NCI-H446 treated with DMSO at 0.1 percent for 48 hours (cell line): ENCODE measurements at regions not wholly inside any gene's neighbourhood (a gene's known extent, or its start where the extent isn't known, plus 50 kb on each side); places are given as distances from the start of the nearest gene placed in this dataset.
"Not testable (repeated sequence)": the region's sequence is repeated elsewhere in the genome, so short reads cannot be mapped to it uniquely, and the experiment has no call there.

Experiments used
- DNase-seq: peaks from one replicate; lab custom pipeline; 2025; lab: John Stamatoyannopoulos, UW

DNA sequence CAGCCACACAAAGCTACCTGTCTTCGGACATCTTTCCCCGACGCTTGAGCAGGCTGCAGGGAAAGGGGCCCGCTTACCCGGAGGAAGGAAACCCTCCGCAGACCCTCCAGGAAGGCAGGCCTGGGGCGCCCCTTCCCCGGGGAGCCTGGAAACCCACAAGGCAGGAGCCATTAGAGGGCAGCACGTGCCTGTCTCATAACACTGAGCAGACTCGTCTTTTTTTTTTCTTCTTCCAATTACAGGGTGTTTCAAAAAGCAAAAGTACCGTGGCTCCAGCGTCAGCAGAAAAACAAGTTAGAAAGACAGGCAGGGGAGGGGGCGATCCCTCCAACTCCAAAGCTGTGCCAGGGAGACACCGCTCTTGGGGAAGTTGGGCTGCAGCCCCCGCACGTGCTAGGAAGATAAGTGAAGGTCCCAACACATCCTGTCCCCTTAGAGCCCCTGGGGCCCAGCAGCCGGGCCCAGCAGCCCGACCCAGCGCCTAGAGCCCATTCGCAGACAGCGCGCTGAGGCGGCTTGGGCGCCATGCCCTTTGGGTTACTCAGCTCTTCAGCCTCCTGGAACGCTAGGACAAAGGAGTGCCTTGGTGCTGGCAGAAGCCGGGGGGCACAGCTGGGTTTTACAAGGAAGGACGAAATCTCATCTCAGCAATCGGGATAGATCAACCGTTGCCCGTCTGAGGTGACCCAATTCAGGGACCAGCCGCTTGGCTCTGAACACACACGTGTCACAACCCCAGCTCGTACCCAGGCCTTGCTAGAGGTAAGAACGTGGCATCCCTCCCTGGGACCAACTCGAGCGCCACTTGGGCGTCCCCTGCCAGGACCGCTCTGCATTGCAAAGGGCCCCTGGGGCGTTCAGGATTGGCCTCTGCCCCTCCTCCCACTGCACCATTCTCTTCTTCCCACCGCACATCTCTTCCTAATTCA is 136.3 kb downstream of the LY86 start:
- peak; percentile 15 for DNase-seq

DNA sequence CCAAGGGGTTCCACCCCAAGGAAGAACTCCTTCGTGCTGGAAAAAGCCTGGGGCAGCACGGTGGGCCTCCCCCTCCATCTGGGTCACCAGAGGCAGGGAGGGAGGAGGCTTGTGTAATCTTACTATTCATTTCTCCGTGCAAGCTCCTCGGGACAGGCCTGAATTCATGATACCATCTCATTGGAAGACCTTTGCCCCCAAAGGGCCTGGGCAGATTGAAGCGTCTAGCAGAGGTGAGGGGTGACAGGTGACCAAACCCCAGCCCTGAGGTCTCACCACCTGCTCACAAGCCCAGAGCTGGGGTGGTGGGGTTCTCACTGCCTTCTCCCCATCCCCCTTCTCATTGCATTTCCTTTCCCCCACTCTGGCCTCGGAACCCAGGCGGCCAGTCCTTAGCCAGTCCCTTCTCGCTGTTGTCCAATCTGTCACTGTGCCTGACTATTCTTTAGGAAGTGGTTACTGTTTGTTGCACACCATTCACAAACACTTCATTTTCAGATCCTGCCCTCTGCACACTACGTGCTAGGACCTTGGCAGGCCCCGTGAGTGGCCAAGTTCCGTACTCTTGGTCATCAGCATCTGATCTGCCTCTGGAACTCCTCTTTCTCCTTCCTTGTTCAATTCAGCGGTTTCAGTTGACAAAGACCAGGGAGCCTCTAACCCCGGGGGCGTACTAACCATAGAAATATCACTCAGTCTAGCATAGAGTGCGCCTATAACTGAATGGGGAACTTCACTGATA is 137.1 kb downstream of the LY86 start:
- no peak for DNase-seq

DNA sequence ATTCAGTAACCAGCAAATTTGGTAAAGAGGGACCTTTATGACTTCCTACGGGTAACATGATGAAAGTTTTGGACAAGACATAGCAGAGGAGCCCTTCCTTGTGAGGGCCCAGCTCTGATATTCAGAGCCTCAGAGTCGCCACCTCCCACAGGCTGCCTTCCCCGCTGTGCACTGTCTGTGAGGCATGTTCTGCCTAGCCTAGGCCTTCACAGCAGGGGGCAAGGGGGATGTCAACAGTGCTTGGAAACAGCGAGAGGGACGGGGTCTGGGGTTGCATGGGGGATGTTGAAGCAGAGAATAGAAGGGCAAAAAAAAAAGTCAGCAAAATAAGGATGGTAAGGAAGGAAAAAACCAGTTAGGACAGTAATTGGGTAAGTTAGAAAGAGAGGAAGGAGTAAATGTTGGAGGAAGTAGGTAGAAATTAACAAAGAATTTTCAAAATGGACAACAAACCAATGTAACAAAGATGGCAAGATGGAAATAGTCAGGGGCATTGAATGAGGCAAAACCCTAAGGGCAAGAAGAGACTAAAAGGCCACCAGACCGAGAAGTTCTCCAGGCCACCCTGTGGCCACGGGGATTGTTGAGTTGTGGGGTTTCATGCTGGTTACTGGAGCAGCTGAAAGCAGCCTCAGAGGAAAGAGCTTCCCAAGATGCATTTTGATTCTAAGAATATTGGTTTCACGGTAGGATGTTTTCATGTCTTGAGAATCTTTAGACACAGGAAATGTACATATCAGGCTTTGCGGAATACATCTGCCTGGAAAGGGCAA is 139.8 kb downstream of the LY86 start:
- no peak for DNase-seq

DNA sequence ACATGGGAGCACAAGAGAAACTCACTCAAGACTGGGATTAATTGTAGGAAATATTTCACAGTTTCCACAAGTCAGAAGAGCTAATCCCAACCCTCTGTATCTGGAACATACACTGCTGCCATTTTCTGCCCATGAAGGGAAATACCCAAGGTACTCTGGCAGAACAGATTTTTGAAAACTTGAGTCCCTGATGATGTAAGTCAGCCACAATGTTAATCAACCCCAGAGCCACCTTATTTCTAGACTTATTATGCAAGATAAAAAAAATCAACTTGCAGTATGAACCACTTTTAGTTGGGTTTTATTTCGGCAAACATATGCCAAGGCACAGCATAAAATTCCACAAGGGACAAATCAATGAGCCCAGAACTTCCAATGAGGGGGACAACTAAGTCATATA is 141.5 kb downstream of the LY86 start:
- no peak for DNase-seq

DNA sequence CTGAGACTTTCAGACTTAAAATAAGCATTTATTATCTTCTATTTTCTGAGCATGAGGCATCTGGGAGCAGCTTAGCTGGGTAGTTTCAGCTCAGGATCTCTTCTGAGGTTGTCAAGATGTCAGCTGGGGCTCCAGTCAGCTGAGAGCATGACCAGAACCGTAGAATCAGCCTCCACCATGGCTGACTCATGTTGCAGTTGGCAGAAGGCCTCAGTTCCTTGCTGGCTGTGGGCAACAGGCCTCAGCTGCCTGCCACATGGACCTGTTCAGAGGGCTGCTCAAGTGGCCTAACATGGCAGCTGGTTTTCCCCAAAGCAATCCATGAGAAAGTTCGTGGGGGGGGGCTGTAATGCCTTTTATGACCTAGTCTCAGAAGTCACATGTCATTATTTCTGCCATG is 142.3 kb downstream of the LY86 start:
- DNase-seq = peak; percentile 69

DNA sequence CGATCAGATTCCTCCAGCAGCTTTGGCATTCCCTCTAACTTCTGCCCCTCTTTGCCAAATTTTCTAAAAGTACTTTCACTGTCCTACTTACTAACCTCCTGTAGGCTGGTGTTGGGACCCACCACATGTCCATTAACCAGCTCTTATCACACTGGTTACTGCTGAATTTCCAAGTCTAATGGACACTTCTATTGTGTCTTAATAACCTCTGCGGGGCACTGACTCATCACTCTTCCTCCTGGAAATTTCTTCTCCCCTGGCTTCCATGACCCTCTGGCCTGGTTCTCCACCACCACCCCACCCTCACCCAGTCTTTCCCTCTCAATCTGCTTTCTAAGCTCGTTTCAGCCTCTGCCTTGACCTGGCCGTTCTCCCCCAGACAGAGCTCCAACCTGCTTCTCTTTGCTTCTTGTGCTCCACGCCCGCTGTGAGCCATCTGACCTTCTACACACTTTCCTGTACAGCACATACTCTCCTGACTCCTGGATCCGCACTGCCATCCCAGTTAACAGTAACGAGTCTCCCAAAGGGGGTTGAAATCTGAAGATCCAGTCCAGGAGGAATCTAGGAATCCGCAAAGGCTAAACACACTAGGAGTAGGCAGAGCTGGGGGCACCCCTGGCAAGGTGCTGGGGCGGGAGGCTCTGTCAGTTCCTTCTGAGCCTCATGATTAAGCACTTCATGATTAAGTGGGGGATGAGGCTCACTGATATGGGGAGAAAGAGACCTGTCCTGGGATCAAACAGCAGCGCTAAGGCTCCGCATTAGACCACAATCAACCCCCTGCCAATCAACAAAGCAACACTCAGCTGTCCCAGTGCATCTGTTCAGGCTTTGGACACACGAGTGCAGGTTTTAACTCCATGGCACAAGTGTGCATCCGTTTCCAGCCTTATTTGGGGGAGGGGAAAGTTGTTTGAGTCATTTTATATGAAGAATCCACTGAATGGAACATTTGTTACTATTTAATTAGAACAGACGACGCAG is 146.3 kb downstream of the LY86 start:
- no peak for DNase-seq

DNA sequence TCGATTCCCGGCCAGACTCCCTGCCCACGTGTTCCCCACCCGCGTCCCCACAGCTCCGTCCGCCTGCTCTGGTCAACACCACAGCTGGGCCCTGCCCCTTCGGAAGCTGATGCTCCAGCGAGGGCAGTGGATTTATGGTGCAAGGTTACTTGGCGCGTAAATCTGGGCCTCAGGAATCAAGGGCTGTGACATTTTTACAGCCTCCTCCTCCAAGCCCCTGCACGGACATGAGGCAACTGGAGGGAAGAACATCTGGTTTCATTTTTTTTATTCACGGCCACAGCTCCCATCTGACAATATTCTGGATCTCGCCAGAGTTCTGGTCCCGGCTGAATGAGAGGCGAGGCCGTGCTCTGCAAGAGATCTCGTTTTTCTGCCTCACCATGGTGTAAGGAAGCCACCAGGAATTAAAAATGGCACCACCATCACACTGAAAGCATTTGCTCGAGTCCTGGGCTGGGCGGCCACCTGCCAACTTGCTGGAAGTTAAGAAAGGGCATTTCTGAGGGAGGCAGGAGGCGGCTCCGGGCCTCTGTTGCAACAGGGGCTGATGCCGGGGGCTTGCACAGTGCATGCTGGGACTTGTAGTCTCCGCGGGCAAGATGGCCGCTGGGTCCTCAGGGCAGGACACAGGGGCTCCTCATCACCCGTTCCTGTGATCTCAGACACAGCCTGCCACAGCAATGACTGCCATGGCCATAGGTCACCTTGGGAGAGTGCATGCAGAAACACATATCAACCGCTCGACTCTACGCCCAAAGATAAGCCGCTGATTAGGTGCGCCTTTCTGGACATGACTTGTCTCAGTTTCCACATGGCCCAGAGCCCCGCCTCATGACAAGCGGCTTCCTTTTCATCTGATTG is 148.5 kb downstream of the LY86 start:
- DNase-seq = no peak

DNA sequence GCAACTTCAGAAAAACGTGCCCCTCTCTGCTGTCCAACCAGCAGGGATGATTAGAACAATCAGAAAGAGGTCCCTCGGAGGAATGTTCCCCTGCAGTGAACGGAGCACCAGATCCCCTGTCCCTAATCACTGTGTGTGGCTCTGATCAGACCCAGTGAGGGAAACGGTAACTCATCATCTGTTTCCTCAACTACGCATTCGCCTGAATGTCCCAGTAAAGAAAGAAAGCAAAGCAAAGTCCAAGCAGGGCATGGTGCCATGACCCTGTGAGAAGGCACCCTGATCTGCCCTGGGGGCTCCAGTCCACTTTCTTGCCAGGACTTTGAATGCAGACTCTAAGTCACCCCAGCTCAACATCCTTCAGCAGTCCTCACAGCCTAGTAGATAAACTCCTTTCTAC is 149.2 kb downstream of the LY86 start:
- no peak for DNase-seq

DNA sequence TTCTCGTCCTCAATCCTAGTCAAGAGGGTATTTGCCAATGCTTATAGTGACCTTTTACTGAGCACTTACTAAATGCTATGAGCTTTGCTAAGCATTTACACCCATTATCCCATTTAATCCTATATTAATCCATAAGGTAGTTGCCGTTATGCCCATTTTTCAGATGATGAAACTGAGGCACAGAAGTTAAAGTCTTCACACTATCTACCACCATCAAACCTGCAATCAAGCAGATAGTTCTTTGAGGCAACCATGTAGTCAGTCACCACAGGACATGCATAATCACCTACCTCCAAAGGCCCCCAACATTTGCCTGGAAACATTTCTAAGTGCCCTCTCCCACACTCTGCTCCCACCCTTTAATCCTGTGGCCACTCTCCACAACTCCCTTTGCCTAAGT is 149.6 kb downstream of the LY86 start:
- DNase-seq = no peak

DNA sequence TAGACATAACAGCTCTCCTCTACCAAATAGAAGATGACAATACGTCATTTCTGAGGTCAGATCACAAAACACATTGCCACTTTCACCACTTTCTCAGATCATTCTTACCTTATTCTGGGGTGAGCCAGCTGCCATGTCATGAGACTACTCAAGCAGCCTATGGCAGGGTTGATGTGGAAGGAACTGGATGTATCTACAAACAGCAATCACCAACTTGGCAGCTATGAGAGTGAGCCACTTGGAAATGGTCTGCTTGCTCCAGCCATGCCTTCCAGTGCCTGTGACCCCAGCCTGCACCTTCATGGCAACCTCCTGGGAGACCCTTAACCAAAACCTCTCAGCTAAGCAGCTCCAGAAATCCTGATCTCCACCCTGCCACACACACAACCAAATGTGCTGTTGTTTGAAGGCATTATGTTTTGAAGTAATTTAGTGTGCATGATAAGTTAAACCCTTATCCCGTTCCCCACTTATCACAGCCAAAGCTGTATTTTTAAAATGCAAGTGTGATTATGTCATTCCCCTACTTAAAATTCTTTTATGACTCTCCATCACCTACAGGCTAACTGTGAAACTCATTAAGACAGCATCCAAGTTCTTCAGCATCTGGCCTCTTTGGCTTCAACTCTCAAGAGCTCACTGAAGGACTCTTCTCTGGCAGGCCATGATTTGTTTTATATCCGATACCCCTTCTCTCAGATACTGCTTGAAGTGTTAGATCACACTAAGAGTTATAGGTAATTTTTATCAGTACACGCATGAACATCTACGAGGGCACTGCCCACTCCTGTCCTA is 150.6 kb downstream of the LY86 start:
- DNase-seq = no peak

DNA sequence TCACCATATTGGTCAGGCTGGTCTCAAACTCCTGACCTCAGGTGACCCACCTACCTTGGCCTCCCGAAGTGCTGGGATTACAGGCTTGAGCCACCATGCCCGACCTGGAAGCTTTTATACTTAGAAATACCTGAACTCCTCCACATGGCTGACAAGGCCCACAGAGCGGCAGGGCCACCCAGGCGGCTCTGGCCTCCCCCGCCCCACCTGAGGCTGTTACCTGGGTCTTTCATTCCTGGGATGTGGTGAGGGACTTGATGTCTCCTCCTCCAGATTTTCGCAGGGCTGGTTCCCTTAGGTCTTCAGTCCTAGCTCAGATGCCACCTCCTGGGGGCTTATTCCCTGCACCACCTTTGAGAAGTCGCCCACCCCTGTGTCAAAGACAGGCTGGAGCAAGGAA is 152.1 kb downstream of the LY86 start:
- DNase-seq = no peak

DNA sequence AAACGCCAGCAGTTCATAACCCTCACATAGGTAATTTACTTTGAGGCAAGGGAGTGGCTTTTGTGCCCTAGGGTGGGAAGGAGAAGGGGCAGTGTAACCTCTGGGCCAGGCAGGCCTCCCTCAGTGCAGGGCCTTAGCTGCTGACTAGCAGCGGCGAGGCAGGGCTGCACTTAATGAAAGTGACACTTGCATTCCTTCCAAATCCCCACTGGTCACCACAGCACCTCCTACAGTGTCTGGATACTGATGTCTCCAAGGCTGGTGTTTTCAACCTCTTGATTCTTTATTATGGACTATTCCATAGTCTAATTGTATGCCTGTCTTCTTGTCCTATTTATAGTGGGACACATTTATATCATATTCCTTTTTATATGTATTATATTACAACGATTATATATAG is 152.7 kb downstream of the LY86 start:
- no peak for DNase-seq

DNA sequence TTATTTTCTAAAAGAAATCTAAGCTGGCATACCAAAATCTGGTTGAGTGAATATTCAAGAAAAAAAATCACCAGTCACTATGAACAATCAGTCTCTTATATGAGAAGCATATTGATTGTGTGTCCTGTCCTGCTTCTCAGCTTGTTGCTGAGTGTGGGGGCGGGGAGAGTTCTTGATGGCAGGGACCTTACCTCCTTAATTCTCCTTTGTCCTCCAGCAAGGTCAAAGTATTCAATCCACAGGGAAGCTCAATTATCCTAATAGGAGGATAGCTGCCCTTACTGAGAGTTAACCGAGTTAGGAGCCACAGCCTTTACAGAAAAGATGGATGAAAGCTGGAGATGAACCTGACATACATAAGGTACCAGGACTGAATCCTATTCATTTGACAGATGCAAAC is 154.0 kb downstream of the LY86 start:
- DNase-seq = no peak

DNA sequence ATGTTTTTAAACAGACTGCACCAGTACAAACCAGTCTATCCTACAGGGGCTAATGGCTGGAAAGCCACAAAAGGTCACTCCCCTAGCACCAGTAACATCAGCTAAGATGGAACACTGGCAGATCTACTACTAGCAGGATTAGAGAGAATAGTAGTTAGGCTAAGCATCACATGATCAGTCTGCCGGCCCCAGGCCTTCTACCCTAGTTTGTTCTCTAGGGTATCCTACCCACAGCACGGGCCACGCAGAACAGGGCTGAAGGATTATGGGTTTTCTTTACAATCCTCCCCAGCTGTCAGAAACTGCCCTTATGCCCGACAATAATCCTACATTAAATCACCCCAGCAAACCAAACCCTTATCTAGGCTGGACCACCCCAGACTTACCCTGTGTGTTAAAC is 156.0 kb downstream of the LY86 start:
- no peak for DNase-seq

DNA sequence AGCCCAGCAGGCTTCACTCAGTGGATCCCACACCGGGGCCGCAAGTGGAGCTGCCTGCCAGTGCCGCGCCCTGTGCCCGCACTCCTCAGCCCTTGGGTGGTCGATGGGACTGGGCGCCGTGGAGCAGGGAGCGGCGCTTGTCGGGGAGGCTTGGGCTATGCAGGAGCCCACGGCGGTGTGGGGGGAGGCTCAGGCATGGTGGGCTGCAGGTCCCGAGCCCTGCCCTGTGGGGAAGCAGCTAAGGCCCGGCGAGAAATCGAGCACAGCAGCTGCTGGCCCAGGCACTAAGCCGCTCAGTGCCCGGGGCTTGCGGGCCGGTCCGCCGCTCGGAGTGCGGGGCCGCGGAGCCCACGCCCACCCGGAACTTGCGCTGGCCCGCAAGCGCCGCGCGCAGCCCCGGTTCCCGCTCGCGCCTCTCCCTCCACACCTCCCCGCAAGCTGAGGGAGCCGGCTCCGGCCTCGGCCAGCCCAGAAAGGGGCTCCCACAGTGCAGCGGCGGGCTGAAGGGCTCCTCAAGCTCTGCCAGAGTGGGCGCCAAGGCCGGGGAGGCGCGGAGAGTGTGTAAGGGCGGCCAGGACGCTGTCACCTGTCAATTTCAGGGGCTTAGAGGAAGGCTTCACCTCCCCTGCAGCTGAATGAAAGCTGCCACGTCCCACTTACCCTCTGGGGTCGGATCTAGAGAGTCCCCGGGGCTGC is 157.3 kb downstream of the LY86 start:
- not testable (repeated sequence) for DNase-seq

DNA sequence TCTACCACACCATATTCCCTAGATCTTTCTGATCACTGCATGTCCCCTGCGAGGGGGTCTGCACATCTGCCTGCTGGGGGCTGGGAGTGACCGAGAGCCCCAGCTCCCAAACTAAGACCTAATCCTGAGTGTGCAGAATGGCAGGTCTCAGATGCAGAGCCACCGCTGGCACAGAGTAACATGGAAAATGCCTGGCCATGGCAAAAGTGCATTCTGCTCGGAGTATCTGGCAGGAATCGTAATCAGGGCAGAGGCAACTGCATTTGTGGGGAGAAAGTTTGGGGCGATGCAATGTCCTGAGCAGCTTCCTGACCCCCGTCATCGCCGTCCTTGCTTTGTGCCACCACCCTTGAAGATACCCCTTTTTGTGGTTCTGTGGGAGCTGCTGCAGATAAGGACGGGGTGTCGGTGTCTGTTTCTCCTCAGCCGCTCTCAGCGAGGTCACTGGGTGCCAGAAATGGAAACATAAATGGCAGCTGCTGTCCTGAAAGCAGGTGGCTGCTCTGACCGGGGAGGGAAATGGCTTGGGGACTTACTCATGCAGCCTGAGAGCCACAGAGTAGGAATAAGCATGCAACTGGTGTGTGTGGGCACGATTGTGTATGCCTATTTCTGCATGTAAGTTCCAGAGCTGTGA is 157.9 kb downstream of the LY86 start:
- no peak for DNase-seq

DNA sequence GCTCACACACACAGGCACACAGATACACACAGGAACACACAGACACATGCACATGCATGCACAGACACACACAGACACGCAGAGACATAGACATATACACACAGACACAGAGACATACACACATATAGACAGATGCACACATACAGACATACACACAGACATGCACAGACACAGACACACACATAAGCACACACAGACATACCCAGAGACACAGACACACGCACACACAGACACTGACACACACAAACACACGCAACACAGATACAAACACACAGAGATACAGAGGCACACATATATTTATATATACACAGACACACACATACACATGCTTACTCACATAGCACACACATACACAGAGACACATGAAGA is 158.4 kb downstream of the LY86 start:
- DNase-seq = no peak

DNA sequence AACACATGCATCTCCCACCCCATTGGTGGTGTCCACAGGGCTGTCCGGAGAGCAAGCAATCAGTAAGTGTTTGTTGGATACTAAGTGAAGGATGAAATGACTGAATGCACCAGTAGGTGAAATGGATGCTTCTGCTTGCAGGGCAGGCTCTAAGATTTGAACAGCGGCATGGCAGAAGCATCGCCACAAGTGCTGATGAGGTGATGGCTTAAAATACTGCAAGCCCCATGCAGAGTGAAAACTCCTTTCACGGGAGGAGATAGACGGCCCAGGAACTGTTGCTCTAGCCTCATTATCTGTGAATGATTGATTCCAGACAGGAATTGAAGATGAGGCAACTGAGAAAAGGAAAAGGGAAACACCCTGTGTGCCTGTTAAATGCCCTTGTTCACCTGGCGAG is 158.9 kb downstream of the LY86 start:
- DNase-seq = no peak

DNA sequence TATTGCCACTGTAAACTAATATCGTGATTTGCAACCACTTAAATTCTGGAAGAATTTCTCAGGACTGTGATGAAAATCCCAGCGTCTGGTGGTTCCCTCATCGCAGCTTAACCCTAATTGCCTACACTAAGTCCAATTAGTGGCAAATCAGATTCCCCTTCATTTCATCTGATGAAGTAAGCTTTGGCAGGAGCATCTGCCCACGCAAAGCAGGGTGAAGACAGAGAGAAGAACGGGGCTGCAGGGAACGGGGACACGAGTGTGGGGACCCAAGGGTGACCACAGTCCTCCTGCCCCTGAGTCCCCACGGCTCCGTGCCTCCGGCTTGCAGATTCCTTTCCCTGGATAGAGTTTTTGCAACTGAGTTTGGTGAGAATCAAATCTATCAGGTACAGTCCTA is 159.5 kb downstream of the LY86 start:
- DNase-seq = no peak
